ENCODE measurements at regions not wholly inside any gene's neighbourhood (a gene's known extent, or its start where the extent isn't known, plus 50 kb on each side); places are given as distances from the start of the nearest gene placed in this dataset.
A peak's percentile ranks its signal among the peaks of the same experiment; 100 is the strongest.

DNA sequence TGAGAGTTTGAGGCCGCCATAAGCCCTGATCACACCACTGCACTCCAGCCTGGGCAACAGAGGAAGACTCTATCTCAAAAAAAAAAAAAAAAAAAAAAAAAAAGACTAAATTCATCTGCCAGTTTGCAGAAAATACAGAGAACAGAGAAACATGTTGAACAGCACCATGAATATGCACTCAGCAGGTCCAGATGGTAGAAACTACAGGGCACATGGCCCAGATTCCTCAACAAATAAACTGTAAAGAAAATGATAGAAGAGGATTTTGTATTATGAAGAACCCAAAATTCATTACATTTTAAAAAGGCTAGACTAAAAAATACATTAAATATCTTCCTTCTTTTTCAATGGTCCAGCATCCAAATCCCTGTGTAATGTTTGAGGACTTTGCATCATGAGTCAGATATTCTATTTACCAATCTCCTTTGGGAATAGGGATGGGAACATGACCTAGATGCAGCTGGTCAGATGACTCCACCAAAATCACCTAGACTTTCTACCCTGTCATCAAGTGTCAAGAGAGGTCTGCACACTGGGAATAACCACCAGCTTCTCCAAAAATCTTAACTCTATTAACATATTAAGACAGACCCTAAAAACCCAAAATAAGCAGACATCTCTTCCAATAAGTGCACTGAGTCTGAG is 189.1 kb upstream of the TCF21 start:
- Histone ChIP-seq H3K27ac (ENCODE audit: extremely low read depth, low read depth, low read length) (no peak overlapping the region), H3K9me3 (ENCODE audit: control insufficient read depth, insufficient read depth, low read depth, low read length) (no peaks in the 10 kb centered on the region; the same call in 1 of the 2 replicates), H3K36me3 (ENCODE audit: control insufficient read depth in 2 of 2, insufficient read depth in 1 of 2, low read length in 2 of 2) (no peaks in the 10 kb centered on the region), H3K4me1 (ENCODE audit: control insufficient read depth, insufficient read depth, low read length) (no peaks in the 10 kb centered on the region; the same call in 1 of the 2 replicates), H3K4me3 (ENCODE audit: low read depth, low read length) (no peak overlapping the region)
- ChIA-PET POLR2A (no interaction called here), CTCF (interaction anchor here (1.3 to 2.0 kb wide), 2 partner anchors 131 to 137 kb away, joined by 4 read pairs; no protein-coding TSS in a partner anchor)
- TF ChIP-seq HOXA7 (CRISPR knock-in tag; IDR thresholded peaks at IDR 0.05; ENCODE audit: borderline replicate concordance) (no peak), ZNF626 (tag by site-specific recombination; IDR thresholded peaks at IDR 0.05) (no peak), OVOL3 (tag by site-specific recombination; IDR thresholded peaks at IDR 0.05) (no peak), KLF7 (tag by site-specific recombination; IDR thresholded peaks at IDR 0.05; ENCODE audit: borderline replicate concordance) (no peak), FEZF1 (tag by site-specific recombination; IDR thresholded peaks at IDR 0.05) (no peak), KLF16 (tag by site-specific recombination; IDR thresholded peaks at IDR 0.05) (no peak), ZNF624 (tag by site-specific recombination; IDR thresholded peaks at IDR 0.05) (no peak), TCF7L2 (IDR thresholded peaks at IDR 0.05; ENCODE audit: borderline replicate concordance, low read depth, low read length) (no peak), ZFHX2 (tag by site-specific recombination; conservative IDR thresholded peaks at IDR 0.05) (no peak), ZNF837 (tag by site-specific recombination; IDR thresholded peaks at IDR 0.05) (no peak), ZFP69B (tag by site-specific recombination; IDR thresholded peaks at IDR 0.05) (no peak)
- TF ChIP-seq, protein P1, sequence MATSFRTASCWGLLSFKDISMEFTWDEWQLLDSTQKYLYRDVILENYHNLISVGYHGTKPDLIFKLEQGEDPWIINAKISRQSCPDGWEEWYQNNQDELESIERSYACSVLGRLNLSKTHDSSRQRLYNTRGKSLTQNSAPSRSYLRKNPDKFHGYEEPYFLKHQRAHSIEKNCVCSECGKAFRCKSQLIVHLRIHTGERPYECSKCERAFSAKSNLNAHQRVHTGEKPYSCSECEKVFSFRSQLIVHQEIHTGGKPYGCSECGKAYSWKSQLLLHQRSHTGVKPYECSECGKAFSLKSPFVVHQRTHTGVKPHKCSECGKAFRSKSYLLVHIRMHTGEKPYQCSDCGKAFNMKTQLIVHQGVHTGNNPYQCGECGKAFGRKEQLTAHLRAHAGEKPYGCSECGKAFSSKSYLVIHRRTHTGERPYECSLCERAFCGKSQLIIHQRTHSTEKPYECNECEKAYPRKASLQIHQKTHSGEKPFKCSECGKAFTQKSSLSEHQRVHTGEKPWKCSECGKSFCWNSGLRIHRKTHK (tag by site-specific recombination; IDR thresholded peaks at IDR 0.05) = no peak

DNA sequence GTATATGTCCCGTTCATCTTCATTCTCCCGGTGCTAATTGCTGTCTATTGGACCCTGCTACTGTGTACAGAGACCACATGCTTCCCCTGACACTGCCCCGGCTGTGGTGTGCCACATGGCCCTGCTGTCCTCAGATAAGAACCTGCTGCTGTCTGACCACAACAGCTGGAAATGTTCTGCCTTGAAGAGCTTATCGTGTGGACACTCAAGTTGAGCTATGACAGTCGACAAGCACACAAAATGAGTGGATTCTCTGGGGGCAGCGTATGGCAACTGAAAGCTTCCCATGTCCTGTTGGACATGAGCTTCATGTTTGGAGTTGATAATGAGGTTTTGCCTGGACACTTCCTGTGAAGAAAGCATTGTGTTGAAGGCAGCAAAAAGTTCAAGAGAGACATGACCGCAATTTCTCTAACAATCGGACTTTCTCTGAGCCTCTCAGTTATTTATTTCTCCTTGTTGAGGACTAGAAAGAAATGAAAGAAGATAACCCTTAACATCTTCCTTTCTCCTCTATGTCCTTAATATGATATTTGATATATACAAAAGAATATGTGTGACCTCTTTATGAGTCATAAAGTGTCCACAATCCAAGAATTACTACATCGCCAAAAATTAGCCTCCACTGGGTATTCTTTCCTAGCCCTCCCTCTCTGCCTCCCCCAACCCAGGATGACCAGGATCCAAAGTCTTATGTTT is 187.1 kb upstream of the TCF21 start:
- no peak overlapping the region for H3K27ac ChIP-seq (ENCODE audit: extremely low read depth, low read depth, low read length)
- TF ChIP-seq ZBTB7A (tag by site-specific recombination; IDR thresholded peaks at IDR 0.05; ENCODE audit: low read depth) (no peak), ZIC2 (tag by site-specific recombination; IDR thresholded peaks at IDR 0.05) (peak; percentile 43)
- H3K4me3 ChIP-seq (ENCODE audit: low read depth, low read length) = no peak overlapping the region
- ChIA-PET POLR2A (no interaction called here), CTCF (no interaction called here)
- H3K4me1 ChIP-seq (ENCODE audit: control insufficient read depth, insufficient read depth, low read length) = no peaks in the 10 kb centered on the region; the same call in 1 of the 2 replicates
- H3K36me3 ChIP-seq (ENCODE audit: control insufficient read depth in 2 of 2, insufficient read depth in 1 of 2, low read length in 2 of 2) = no peaks in the 10 kb centered on the region
- H3K9me3 ChIP-seq (ENCODE audit: control insufficient read depth, insufficient read depth, low read depth, low read length) = no peaks in the 10 kb centered on the region; the same call in 1 of the 2 replicates

DNA sequence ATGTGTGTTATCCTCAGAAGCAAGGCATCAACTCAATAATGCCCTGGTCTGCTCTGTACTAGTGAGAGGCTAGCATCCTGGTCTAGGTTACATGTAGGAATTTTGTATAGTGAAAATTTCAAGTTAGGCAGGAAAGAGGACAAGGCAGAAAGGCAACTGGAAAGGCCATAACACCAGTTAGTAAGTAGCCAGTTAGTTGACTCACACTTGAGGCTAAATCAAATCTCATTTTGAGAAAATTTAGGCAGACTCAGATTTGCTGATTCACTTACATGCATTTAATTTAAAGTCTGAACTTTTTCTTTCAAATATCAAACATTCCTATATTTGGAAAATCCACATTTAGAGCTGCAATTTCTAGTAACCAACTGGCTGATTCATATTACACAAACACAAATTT is 184.5 kb upstream of the TCF21 start:
- ChIA-PET CTCF (interaction anchor here (1.5 to 2.3 kb wide), 2 partner anchors 8 to 135 kb away, joined by 7 to 8 read pairs; no protein-coding TSS in a partner anchor), POLR2A (interaction anchor here (0.7 kb wide), 1 partner anchor 8 kb away, joined by 3 read pairs; no protein-coding TSS in a partner anchor)
- Histone ChIP-seq H3K4me3 (ENCODE audit: low read depth, low read length) (no peak overlapping the region), H3K4me1 (ENCODE audit: control insufficient read depth, insufficient read depth, low read length) (no peaks in the 10 kb centered on the region), H3K36me3 (ENCODE audit: control insufficient read depth in 2 of 2, insufficient read depth in 1 of 2, low read length in 2 of 2) (no peaks in the 10 kb centered on the region), H3K9me3 (ENCODE audit: control insufficient read depth, insufficient read depth, low read depth, low read length) (no peaks in the 10 kb centered on the region; the same call in 1 of the 2 replicates), H3K27ac (ENCODE audit: extremely low read depth, low read depth, low read length) (no peak overlapping the region)
- TF ChIP-seq YY2 (tag by site-specific recombination; IDR thresholded peaks at IDR 0.05) (no peak), SP2 (tag by site-specific recombination; IDR thresholded peaks at IDR 0.05) (no peak), ZNF114 (tag by site-specific recombination; IDR thresholded peaks at IDR 0.05) (no peak)
- TF ChIP-seq, protein P2, sequence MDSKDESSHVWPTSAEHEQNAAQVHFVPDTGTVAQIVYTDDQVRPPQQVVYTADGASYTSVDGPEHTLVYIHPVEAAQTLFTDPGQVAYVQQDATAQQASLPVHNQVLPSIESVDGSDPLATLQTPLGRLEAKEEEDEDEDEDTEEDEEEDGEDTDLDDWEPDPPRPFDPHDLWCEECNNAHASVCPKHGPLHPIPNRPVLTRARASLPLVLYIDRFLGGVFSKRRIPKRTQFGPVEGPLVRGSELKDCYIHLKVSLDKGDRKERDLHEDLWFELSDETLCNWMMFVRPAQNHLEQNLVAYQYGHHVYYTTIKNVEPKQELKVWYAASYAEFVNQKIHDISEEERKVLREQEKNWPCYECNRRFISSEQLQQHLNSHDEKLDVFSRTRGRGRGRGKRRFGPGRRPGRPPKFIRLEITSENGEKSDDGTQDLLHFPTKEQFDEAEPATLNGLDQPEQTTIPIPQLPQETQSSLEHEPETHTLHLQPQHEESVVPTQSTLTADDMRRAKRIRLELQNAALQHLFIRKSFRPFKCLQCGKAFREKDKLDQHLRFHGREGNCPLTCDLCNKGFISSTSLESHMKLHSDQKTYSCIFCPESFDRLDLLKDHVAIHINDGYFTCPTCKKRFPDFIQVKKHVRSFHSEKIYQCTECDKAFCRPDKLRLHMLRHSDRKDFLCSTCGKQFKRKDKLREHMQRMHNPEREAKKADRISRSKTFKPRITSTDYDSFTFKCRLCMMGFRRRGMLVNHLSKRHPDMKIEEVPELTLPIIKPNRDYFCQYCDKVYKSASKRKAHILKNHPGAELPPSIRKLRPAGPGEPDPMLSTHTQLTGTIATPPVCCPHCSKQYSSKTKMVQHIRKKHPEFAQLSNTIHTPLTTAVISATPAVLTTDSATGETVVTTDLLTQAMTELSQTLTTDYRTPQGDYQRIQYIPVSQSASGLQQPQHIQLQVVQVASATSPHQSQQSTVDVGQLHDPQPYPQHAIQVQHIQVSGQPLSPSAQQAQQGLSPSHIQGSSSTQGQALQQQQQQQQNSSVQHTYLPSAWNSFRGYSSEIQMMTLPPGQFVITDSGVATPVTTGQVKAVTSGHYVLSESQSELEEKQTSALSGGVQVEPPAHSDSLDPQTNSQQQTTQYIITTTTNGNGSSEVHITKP (tag by site-specific recombination; IDR thresholded peaks at IDR 0.05) = no peak

Data from HEK293 (cell line).